ENCODE measurements at regions not wholly inside any gene's neighbourhood (a gene's known extent, or its start where the extent isn't known, plus 50 kb on each side); places are given as distances from the start of the nearest gene placed in this dataset.
"Not testable (repeated sequence)": the region's sequence is repeated elsewhere in the genome, so short reads cannot be mapped to it uniquely, and the experiment has no call there.

GRCh38 chr2:242058116-242058680 lies 188.7 kb downstream of the RTP5 start:
- Histone ChIP-seq H3K4me3 (replicated peaks; ENCODE audit: insufficient read depth, low read length) (no peak overlapping the region), H3K27ac (replicated peaks) (no peak overlapping the region), H3K27me3 (ENCODE audit: insufficient read depth, poor library complexity, severe bottlenecking) (no peaks in the 10 kb centered on the region)
- TF ChIP-seq POLR2AphosphoS5 (IDR thresholded peaks at IDR 0.05; ENCODE audit: low read depth) (no peak), CTCF (IDR thresholded peaks at IDR 0.05; ENCODE audit: insufficient read depth, low read length) (no peak), SPI1 (IDR thresholded peaks at IDR 0.05; ENCODE audit: borderline replicate concordance, low read depth) (no peak), REST (IDR thresholded peaks at IDR 0.05; ENCODE audit: insufficient replicate concordance, low read depth) (no peak), GABPA (IDR thresholded peaks at IDR 0.05; ENCODE audit: low read depth) (no peak)
- DNase-seq (ENCODE audit: low read depth in 1 of 2, low spot score in 1 of 2) = no peak

- TF ChIP-seq SPI1 (IDR thresholded peaks at IDR 0.05; ENCODE audit: borderline replicate concordance, low read depth) (no peak), CTCF (IDR thresholded peaks at IDR 0.05; ENCODE audit: insufficient read depth, low read length) (no peak), GABPA (IDR thresholded peaks at IDR 0.05; ENCODE audit: low read depth) (no peak), POLR2AphosphoS5 (IDR thresholded peaks at IDR 0.05; ENCODE audit: low read depth) (no peak), REST (IDR thresholded peaks at IDR 0.05; ENCODE audit: insufficient replicate concordance, low read depth) (no peak)
- Histone ChIP-seq H3K27me3 (ENCODE audit: insufficient read depth, poor library complexity, severe bottlenecking) (no peaks in the 10 kb centered on the region), H3K4me3 (replicated peaks; ENCODE audit: insufficient read depth, low read length) (no peak overlapping the region), H3K27ac (replicated peaks) (no peak overlapping the region)
- no peak for DNase-seq (ENCODE audit: low read depth in 1 of 2, low spot score in 1 of 2)
Measured at GRCh38 chr2:242059566-242059965, 190.0 kb downstream of the RTP5 start.

- no peak for DNase-seq (ENCODE audit: low read depth in 1 of 2, low spot score in 1 of 2)
- Histone ChIP-seq H3K4me3 (replicated peaks; ENCODE audit: insufficient read depth, low read length) (no peak overlapping the region), H3K27me3 (ENCODE audit: insufficient read depth, poor library complexity, severe bottlenecking) (no peaks in the 10 kb centered on the region), H3K27ac (replicated peaks) (no peak overlapping the region)
- TF ChIP-seq CTCF (IDR thresholded peaks at IDR 0.05; ENCODE audit: insufficient read depth, low read length) (no peak), REST (IDR thresholded peaks at IDR 0.05; ENCODE audit: insufficient replicate concordance, low read depth) (no peak), SPI1 (IDR thresholded peaks at IDR 0.05; ENCODE audit: borderline replicate concordance, low read depth) (no peak), GABPA (IDR thresholded peaks at IDR 0.05; ENCODE audit: low read depth) (no peak), POLR2AphosphoS5 (IDR thresholded peaks at IDR 0.05; ENCODE audit: low read depth) (no peak)
Measured at GRCh38 chr2:242060212-242060835, 190.8 kb downstream of the RTP5 start.

- H3K4me3 ChIP-seq (replicated peaks; ENCODE audit: insufficient read depth, low read length); H3K27me3 ChIP-seq (ENCODE audit: insufficient read depth, poor library complexity, severe bottlenecking); H3K27ac ChIP-seq (replicated peaks); DNase-seq (ENCODE audit: low read depth in 1 of 2, low spot score in 1 of 2): not testable (repeated sequence)
Measured at GRCh38 chr2:242061930-242062329, 192.4 kb downstream of the RTP5 start.
